ENCODE measurements at regions not wholly inside any gene's neighbourhood (a gene's known extent, or its start where the extent isn't known, plus 50 kb on each side); places are given as distances from the start of the nearest gene placed in this dataset.

- TF ChIP-seq EZH2 (IDR thresholded peaks at IDR 0.05; ENCODE audit: insufficient read depth, low read length) = no peak
- TF ChIP-seq CTCF (IDR thresholded peaks at IDR 0.05; ENCODE audit: insufficient read depth, low read depth, low read length) = no peak
These were observed 1917.7 kb upstream of the PIK3C3 start for GRCh38 chr18:40037356-40037755.
